SIG-M5 treated with dmso at 0.1 percent for 504 hours (cell line): ENCODE measurements at regions not wholly inside any gene's neighbourhood (a gene's known extent, or its start where the extent isn't known, plus 50 kb on each side); places are given as distances from the start of the nearest gene placed in this dataset.
"Not testable (repeated sequence)": the region's sequence is repeated elsewhere in the genome, so short reads cannot be mapped to it uniquely, and the experiment has no call there.

Experiments used
- DNase-seq: peaks from one replicate; lab custom pipeline; 2025; ENCODE audit not compliant: unreplicated experiment; lab: John Stamatoyannopoulos, UW

- DNase-seq: no peak
These were observed 398.3 kb downstream of the IRX2 start for GRCh38 chr5:2353211-2353610.

GRCh38 chr5:2352101-2352861, 399.2 kb downstream of the IRX2 start:
- DNase-seq: no peak

- DNase-seq: not testable (repeated sequence)
These were observed 401.7 kb downstream of the IRX2 start for GRCh38 chr5:2349768-2350167.

- no peak for DNase-seq
These were observed 412.8 kb downstream of the IRX2 start for GRCh38 chr5:2338686-2339085.

GRCh38 chr5:2335733-2336515, 415.6 kb downstream of the IRX2 start:
- DNase-seq: no peak

GRCh38 chr5:2335125-2335732, 416.2 kb downstream of the IRX2 start:
- no peak for DNase-seq

GRCh38 chr5:2334719-2335118, 416.8 kb downstream of the IRX2 start:
- DNase-seq: no peak

GRCh38 chr5:2333291-2333690, 418.2 kb downstream of the IRX2 start:
- no peak for DNase-seq

GRCh38 chr5:2332521-2332920, 419.0 kb downstream of the IRX2 start:
- no peak for DNase-seq

GRCh38 chr5:2330325-2331130, 420.9 kb downstream of the IRX2 start:
- DNase-seq: no peak

- no peak for DNase-seq
These were observed 421.7 kb downstream of the IRX2 start for GRCh38 chr5:2329741-2330140.

- no peak for DNase-seq
These were observed 424.9 kb downstream of the IRX2 start for GRCh38 chr5:2326601-2327000.

- no peak for DNase-seq
These were observed 426.7 kb downstream of the IRX2 start for GRCh38 chr5:2324788-2325187.

GRCh38 chr5:2320611-2321010, 430.9 kb downstream of the IRX2 start:
- DNase-seq: no peak

- DNase-seq: no peak
These were observed 433.9 kb downstream of the IRX2 start for GRCh38 chr5:2317540-2317939.

- DNase-seq: no peak
These were observed 429.1 kb upstream of the IRX4 start for GRCh38 chr5:2311851-2312250.

- DNase-seq: no peak
These were observed 428.2 kb upstream of the IRX4 start for GRCh38 chr5:2310946-2311345.

- no peak for DNase-seq
These were observed 424.9 kb upstream of the IRX4 start for GRCh38 chr5:2307631-2308030.

- DNase-seq: no peak
These were observed 424.0 kb upstream of the IRX4 start for GRCh38 chr5:2306711-2307110.

GRCh38 chr5:2303431-2304100, 420.8 kb upstream of the IRX4 start:
- no peak for DNase-seq

- DNase-seq: no peak
These were observed 419.4 kb upstream of the IRX4 start for GRCh38 chr5:2302169-2302568.
